ENCODE measurements at regions not wholly inside any gene's neighbourhood (a gene's known extent, or its start where the extent isn't known, plus 50 kb on each side); places are given as distances from the start of the nearest gene placed in this dataset.

DNA sequence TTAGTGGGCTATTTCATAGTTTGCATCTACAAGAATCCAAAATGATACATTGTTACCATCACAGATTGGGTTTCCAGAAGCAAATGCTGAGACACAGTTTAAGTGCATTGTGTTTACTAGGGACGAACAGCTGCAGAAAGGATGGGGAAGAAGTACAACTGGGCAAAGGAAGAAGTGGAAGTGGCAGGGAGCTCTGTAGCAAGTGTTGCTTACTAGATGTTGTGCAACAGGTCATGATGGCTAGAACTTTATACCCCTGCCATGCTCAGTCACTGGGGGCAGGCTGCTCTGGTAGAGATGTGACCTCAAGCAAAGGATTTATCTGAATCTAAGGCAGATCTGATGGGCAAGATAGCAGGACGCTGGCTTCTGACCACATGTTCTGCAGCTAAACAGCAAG, 76.1 kb upstream of the EMCN start:
- TF ChIP-seq, protein P1, sequence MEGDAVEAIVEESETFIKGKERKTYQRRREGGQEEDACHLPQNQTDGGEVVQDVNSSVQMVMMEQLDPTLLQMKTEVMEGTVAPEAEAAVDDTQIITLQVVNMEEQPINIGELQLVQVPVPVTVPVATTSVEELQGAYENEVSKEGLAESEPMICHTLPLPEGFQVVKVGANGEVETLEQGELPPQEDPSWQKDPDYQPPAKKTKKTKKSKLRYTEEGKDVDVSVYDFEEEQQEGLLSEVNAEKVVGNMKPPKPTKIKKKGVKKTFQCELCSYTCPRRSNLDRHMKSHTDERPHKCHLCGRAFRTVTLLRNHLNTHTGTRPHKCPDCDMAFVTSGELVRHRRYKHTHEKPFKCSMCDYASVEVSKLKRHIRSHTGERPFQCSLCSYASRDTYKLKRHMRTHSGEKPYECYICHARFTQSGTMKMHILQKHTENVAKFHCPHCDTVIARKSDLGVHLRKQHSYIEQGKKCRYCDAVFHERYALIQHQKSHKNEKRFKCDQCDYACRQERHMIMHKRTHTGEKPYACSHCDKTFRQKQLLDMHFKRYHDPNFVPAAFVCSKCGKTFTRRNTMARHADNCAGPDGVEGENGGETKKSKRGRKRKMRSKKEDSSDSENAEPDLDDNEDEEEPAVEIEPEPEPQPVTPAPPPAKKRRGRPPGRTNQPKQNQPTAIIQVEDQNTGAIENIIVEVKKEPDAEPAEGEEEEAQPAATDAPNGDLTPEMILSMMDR (IDR thresholded peaks at IDR 0.05; ENCODE audit: poor library complexity), result no peak
- no peak for TF ChIP-seq EZH2phosphoT487 (IDR thresholded peaks at IDR 0.05; ENCODE audit: low read depth, severe bottlenecking, unreplicated experiment)
